ENCODE measurements at regions not wholly inside any gene's neighbourhood (a gene's known extent, or its start where the extent isn't known, plus 50 kb on each side); places are given as distances from the start of the nearest gene placed in this dataset.
"Not testable (repeated sequence)": the region's sequence is repeated elsewhere in the genome, so short reads cannot be mapped to it uniquely, and the experiment has no call there.

GRCh38 chr5:163915481-163915961 is 410.1 kb downstream of the MAT2B start:
- peak overlapping the region; percentile 50 for H3K27ac ChIP-seq (ENCODE audit: low read length)
- peaks cover 3% of the 10 kb centered on the region for H3K9me3 ChIP-seq (ENCODE audit: control insufficient read depth, low read depth, low read length)
- 80% methylated on average over 2 of the region's 9 CpGs for WGBS (ENCODE audit: insufficient coverage, low lambda C conversion rate)
- H3K4me3 ChIP-seq (ENCODE audit: low read length), result no peak overlapping the region
- DNase-seq, result peak; percentile 63 to 86
- no peaks in the 10 kb centered on the region for H3K27me3 ChIP-seq (ENCODE audit: control insufficient read depth, insufficient read depth, low read length)
- no peaks in the 10 kb centered on the region for H3K36me3 ChIP-seq (ENCODE audit: control insufficient read depth, insufficient read depth, low read length)
- peaks cover 26% of the 10 kb centered on the region for H3K4me1 ChIP-seq (ENCODE audit: control insufficient read depth, insufficient read depth, low read length)

- Histone ChIP-seq H3K9me3 (ENCODE audit: control insufficient read depth, low read depth, low read length) (peaks cover 3% of the 10 kb centered on the region), H3K27ac (ENCODE audit: low read length) (peak overlapping the region; percentile 50), H3K4me1 (ENCODE audit: control insufficient read depth, insufficient read depth, low read length) (peaks cover 26% of the 10 kb centered on the region), H3K4me3 (ENCODE audit: low read length) (no peak overlapping the region), H3K27me3 (ENCODE audit: control insufficient read depth, insufficient read depth, low read length) (no peaks in the 10 kb centered on the region), H3K36me3 (ENCODE audit: control insufficient read depth, insufficient read depth, low read length) (no peaks in the 10 kb centered on the region)
- no CpG with 5 or more reads among the region's 2 CpGs for WGBS (ENCODE audit: insufficient coverage, low lambda C conversion rate)
- DNase-seq, result peak in 1 of 2 donors; percentile 39
Measured at GRCh38 chr5:163916376-163916775, 411.0 kb downstream of the MAT2B start.

GRCh38 chr5:163916861-163917260 is 411.4 kb downstream of the MAT2B start:
- H3K9me3 ChIP-seq (ENCODE audit: control insufficient read depth, low read depth, low read length), result peaks cover 3% of the 10 kb centered on the region
- H3K4me3 ChIP-seq (ENCODE audit: low read length), result no peak overlapping the region
- no peaks in the 10 kb centered on the region for H3K36me3 ChIP-seq (ENCODE audit: control insufficient read depth, insufficient read depth, low read length)
- H3K27ac ChIP-seq (ENCODE audit: low read length), result peak overlapping the region; percentile 50
- WGBS (ENCODE audit: insufficient coverage, low lambda C conversion rate), result 80% methylated on average over 1 of the region's 1 CpG
- H3K27me3 ChIP-seq (ENCODE audit: control insufficient read depth, insufficient read depth, low read length), result no peaks in the 10 kb centered on the region
- H3K4me1 ChIP-seq (ENCODE audit: control insufficient read depth, insufficient read depth, low read length), result peaks cover 26% of the 10 kb centered on the region
- no peak for DNase-seq

GRCh38 chr5:163917747-163918146 is 412.3 kb downstream of the MAT2B start:
- no peak overlapping the region for H3K4me3 ChIP-seq (ENCODE audit: low read length)
- no peak for DNase-seq
- no peaks in the 10 kb centered on the region for H3K27me3 ChIP-seq (ENCODE audit: control insufficient read depth, insufficient read depth, low read length)
- no peaks in the 10 kb centered on the region for H3K36me3 ChIP-seq (ENCODE audit: control insufficient read depth, insufficient read depth, low read length)
- no peak overlapping the region for H3K27ac ChIP-seq (ENCODE audit: low read length)
- WGBS (ENCODE audit: insufficient coverage, low lambda C conversion rate), result 100% methylated on average over 1 of the region's 1 CpG
- peaks cover 3% of the 10 kb centered on the region for H3K9me3 ChIP-seq (ENCODE audit: control insufficient read depth, low read depth, low read length)
- peaks cover 26% of the 10 kb centered on the region for H3K4me1 ChIP-seq (ENCODE audit: control insufficient read depth, insufficient read depth, low read length)

GRCh38 chr5:163934990-163935389 is 429.6 kb downstream of the MAT2B start:
- H3K4me1 ChIP-seq (ENCODE audit: control insufficient read depth, insufficient read depth, low read length); DNase-seq; H3K27ac ChIP-seq (ENCODE audit: low read length); H3K27me3 ChIP-seq (ENCODE audit: control insufficient read depth, insufficient read depth, low read length); H3K9me3 ChIP-seq (ENCODE audit: control insufficient read depth, low read depth, low read length); H3K36me3 ChIP-seq (ENCODE audit: control insufficient read depth, insufficient read depth, low read length); H3K4me3 ChIP-seq (ENCODE audit: low read length): not testable (repeated sequence)
- WGBS (ENCODE audit: insufficient coverage, low lambda C conversion rate), result no CpG with 5 or more reads among the region's 1 CpG

GRCh38 chr5:163938595-163938994 is 433.2 kb downstream of the MAT2B start:
- no CpG with 5 or more reads among the region's 1 CpG for WGBS (ENCODE audit: insufficient coverage, low lambda C conversion rate)

GRCh38 chr5:163941079-163941478 is 435.7 kb downstream of the MAT2B start:
- no CpG with 5 or more reads among the region's 4 CpGs for WGBS (ENCODE audit: insufficient coverage, low lambda C conversion rate)
- no peak for DNase-seq
- Histone ChIP-seq H3K27me3 (ENCODE audit: control insufficient read depth, insufficient read depth, low read length) (no peaks in the 10 kb centered on the region), H3K4me1 (ENCODE audit: control insufficient read depth, insufficient read depth, low read length) (no peaks in the 10 kb centered on the region), H3K36me3 (ENCODE audit: control insufficient read depth, insufficient read depth, low read length) (no peaks in the 10 kb centered on the region), H3K27ac (ENCODE audit: low read length) (no peak overlapping the region), H3K9me3 (ENCODE audit: control insufficient read depth, low read depth, low read length) (no peaks in the 10 kb centered on the region), H3K4me3 (ENCODE audit: low read length) (no peak overlapping the region)

More at GRCh38 chr5:163938595-163938994, 433.2 kb downstream of the MAT2B start:
- Histone ChIP-seq H3K4me3 (ENCODE audit: low read length) (no peak overlapping the region), H3K27me3 (ENCODE audit: control insufficient read depth, insufficient read depth, low read length) (no peaks in the 10 kb centered on the region), H3K9me3 (ENCODE audit: control insufficient read depth, low read depth, low read length) (no peaks in the 10 kb centered on the region), H3K4me1 (ENCODE audit: control insufficient read depth, insufficient read depth, low read length) (no peaks in the 10 kb centered on the region), H3K36me3 (ENCODE audit: control insufficient read depth, insufficient read depth, low read length) (no peaks in the 10 kb centered on the region), H3K27ac (ENCODE audit: low read length) (no peak overlapping the region)
- peak in 1 of 2 donors; percentile 58 for DNase-seq

GRCh38 chr5:163943546-163943945 is 438.1 kb downstream of the MAT2B start:
- Histone ChIP-seq H3K4me1 (ENCODE audit: control insufficient read depth, insufficient read depth, low read length) (no peaks in the 10 kb centered on the region), H3K27me3 (ENCODE audit: control insufficient read depth, insufficient read depth, low read length) (no peaks in the 10 kb centered on the region), H3K27ac (ENCODE audit: low read length) (no peak overlapping the region), H3K4me3 (ENCODE audit: low read length) (no peak overlapping the region), H3K9me3 (ENCODE audit: control insufficient read depth, low read depth, low read length) (no peaks in the 10 kb centered on the region), H3K36me3 (ENCODE audit: control insufficient read depth, insufficient read depth, low read length) (no peaks in the 10 kb centered on the region)
- no CpG with 5 or more reads among the region's 1 CpG for WGBS (ENCODE audit: insufficient coverage, low lambda C conversion rate)
- no peak for DNase-seq

GRCh38 chr5:163944738-163945137 is 439.3 kb downstream of the MAT2B start:
- DNase-seq, result no peak
- H3K36me3 ChIP-seq (ENCODE audit: control insufficient read depth, insufficient read depth, low read length), result no peaks in the 10 kb centered on the region
- H3K4me3 ChIP-seq (ENCODE audit: low read length), result no peak overlapping the region
- H3K4me1 ChIP-seq (ENCODE audit: control insufficient read depth, insufficient read depth, low read length), result no peaks in the 10 kb centered on the region
- no peak overlapping the region for H3K27ac ChIP-seq (ENCODE audit: low read length)
- H3K9me3 ChIP-seq (ENCODE audit: control insufficient read depth, low read depth, low read length), result no peaks in the 10 kb centered on the region
- no peaks in the 10 kb centered on the region for H3K27me3 ChIP-seq (ENCODE audit: control insufficient read depth, insufficient read depth, low read length)

GRCh38 chr5:163947848-163948666 is 442.6 kb downstream of the MAT2B start:
- Histone ChIP-seq H3K4me3 (ENCODE audit: low read length) (no peak overlapping the region), H3K36me3 (ENCODE audit: control insufficient read depth, insufficient read depth, low read length) (no peaks in the 10 kb centered on the region), H3K9me3 (ENCODE audit: control insufficient read depth, low read depth, low read length) (no peaks in the 10 kb centered on the region), H3K27ac (ENCODE audit: low read length) (no peak overlapping the region), H3K27me3 (ENCODE audit: control insufficient read depth, insufficient read depth, low read length) (no peaks in the 10 kb centered on the region), H3K4me1 (ENCODE audit: control insufficient read depth, insufficient read depth, low read length) (no peaks in the 10 kb centered on the region)
- no peak for DNase-seq
- WGBS (ENCODE audit: insufficient coverage, low lambda C conversion rate), result 93% methylated on average over 2 of the region's 12 CpGs

- WGBS (ENCODE audit: insufficient coverage, low lambda C conversion rate), result no CpG with 5 or more reads among the region's 3 CpGs
- Histone ChIP-seq H3K36me3 (ENCODE audit: control insufficient read depth, insufficient read depth, low read length) (no peaks in the 10 kb centered on the region), H3K27ac (ENCODE audit: low read length) (no peak overlapping the region), H3K27me3 (ENCODE audit: control insufficient read depth, insufficient read depth, low read length) (no peaks in the 10 kb centered on the region), H3K9me3 (ENCODE audit: control insufficient read depth, low read depth, low read length) (no peaks in the 10 kb centered on the region), H3K4me3 (ENCODE audit: low read length) (no peak overlapping the region), H3K4me1 (ENCODE audit: control insufficient read depth, insufficient read depth, low read length) (peaks cover 2% of the 10 kb centered on the region)
- no peak for DNase-seq
Measured at GRCh38 chr5:163950248-163950647, 444.8 kb downstream of the MAT2B start.
